NB4 (cell line): ENCODE measurements at regions not wholly inside any gene's neighbourhood (a gene's known extent, or its start where the extent isn't known, plus 50 kb on each side); places are given as distances from the start of the nearest gene placed in this dataset.

ENCODE experiments used
- POLR2A ChIP-seq: IDR thresholded peaks from 2 replicates; pipeline ENCODE4 v1.6.1; 2011; ENCODE audit warnings: mild to moderate bottlenecking; ENCODE audit not compliant: insufficient read length; ENCODE audit errors: extremely low read depth
- TF ChIP-seq, protein P1 (sequence below): IDR thresholded peaks from one replicate; pipeline ENCODE4 v1.5.1; 2012; ENCODE audit warnings: low read depth, low read length
- TF ChIP-seq, protein P2 (sequence below): IDR thresholded peaks from 2 replicates; pipeline ENCODE4 v1.6.1; 2011; ENCODE audit warnings: low read depth, low read length

DNA sequence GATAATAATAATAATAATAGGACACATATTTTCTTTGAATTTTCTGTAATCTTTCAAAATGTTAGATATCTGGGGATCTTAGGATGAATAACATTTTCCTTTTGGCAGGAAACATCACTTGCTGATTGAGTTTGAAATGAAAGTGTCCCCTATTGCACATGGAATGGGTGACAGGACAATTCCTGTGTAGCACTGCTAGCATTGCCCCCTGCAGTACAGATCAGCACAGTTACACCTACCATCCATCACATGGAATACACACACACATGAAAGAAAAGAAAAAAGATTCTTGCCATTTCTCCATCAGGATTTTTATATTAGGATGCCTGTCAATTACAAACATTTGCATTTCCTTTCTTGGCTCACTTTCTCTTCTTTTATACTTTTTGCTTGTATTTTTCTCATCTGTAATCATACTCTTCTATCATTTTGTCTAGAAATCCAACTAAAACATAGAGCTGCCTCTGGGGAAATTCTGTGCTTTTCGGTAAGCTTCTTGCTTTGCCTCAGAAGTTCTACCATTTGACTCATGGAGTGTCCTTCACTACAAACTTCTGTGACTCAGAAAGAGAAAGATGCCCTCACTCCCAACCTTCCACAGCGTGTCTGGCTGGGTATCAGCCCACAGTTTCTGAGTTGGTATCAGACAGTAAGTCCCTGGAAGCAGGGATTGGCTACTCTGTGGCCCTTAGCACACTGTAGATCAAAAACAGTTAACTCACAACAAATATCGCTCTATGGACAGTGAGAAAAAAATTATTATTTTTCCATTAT lies 641.2 kb downstream of the PTPRC start:
- TF ChIP-seq, protein P1, sequence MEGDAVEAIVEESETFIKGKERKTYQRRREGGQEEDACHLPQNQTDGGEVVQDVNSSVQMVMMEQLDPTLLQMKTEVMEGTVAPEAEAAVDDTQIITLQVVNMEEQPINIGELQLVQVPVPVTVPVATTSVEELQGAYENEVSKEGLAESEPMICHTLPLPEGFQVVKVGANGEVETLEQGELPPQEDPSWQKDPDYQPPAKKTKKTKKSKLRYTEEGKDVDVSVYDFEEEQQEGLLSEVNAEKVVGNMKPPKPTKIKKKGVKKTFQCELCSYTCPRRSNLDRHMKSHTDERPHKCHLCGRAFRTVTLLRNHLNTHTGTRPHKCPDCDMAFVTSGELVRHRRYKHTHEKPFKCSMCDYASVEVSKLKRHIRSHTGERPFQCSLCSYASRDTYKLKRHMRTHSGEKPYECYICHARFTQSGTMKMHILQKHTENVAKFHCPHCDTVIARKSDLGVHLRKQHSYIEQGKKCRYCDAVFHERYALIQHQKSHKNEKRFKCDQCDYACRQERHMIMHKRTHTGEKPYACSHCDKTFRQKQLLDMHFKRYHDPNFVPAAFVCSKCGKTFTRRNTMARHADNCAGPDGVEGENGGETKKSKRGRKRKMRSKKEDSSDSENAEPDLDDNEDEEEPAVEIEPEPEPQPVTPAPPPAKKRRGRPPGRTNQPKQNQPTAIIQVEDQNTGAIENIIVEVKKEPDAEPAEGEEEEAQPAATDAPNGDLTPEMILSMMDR = no peak
- no peak for TF ChIP-seq POLR2A
- TF ChIP-seq, protein P2, sequence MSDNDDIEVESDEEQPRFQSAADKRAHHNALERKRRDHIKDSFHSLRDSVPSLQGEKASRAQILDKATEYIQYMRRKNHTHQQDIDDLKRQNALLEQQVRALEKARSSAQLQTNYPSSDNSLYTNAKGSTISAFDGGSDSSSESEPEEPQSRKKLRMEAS = no peak
